Spleen (tissue), 11 donors: ENCODE measurements at regions not wholly inside any gene's neighbourhood (a gene's known extent, or its start where the extent isn't known, plus 50 kb on each side); places are given as distances from the start of the nearest gene placed in this dataset.

ENCODE experiments used
- DNase-seq: peaks from one replicate; pipeline ENCODE4 v3.0.0-alpha.2; 2020
- H3K27ac ChIP-seq, 8 donors: fragments of 200-600 bp; sonication (generic) in 7 of 8; 1 replicate in 4 of 8; 2 replicates in 4 of 8; pipeline versions ENCODE4 v1.5.0 to v1.8.0; 2016 to 2021; ENCODE audit warnings: inconsistent platforms in 4 of 8, mild to moderate bottlenecking in 4 of 8, moderate library complexity in 1 of 8
- H3K27me3 ChIP-seq, 7 donors: fragments of 200-600 bp; sonication (generic) in 6 of 7; replicated peaks in 1 of 7; 1 replicate in 4 of 7; 2 replicates in 3 of 7; pipeline versions ENCODE4 v1.5.0 to v1.8.0; 2016 to 2021; ENCODE audit warnings: inconsistent platforms in 3 of 7, mild to moderate bottlenecking in 1 of 7
- H3K36me3 ChIP-seq, 6 donors: fragments of 200-600 bp; sonication (generic) in 5 of 6; 1 replicate in 4 of 6; 2 replicates in 2 of 6; pipeline versions ENCODE4 v1.5.0 to v1.8.0; 2016 to 2021; ENCODE audit warnings: inconsistent platforms in 2 of 6
- H3K4me1 ChIP-seq, 6 donors: fragments of 200-600 bp; sonication (generic) in 5 of 6; 1 replicate in 3 of 6; 2 replicates in 3 of 6; pipeline versions ENCODE4 v1.5.0 to v1.8.0; 2016 to 2021; ENCODE audit warnings: inconsistent platforms in 3 of 6
- H3K4me3 ChIP-seq, 8 donors: fragments of 200-600 bp; sonication (generic) in 7 of 8; 1 replicate in 4 of 8; 2 replicates in 4 of 8; pipeline versions ENCODE4 v1.5.0 to v1.8.0; 2016 to 2021; ENCODE audit warnings: inconsistent platforms in 4 of 8, mild to moderate bottlenecking in 4 of 8, moderate library complexity in 2 of 8
- H3K9me3 ChIP-seq, 8 donors: fragments of 200-600 bp; sonication (generic) in 7 of 8; 1 replicate in 4 of 8; 2 replicates in 4 of 8; pipeline versions ENCODE4 v1.5.0 to v1.8.0; 2016 to 2021; ENCODE audit warnings: inconsistent platforms in 4 of 8
- POLR2A ChIP-seq, 3 donors: fragments of 450-650 bp; IDR thresholded peaks; one replicate each; pipeline ENCODE4 v1.5.1; 2017; ENCODE audit warnings: antibody characterized with exemption in 3 of 3, mild to moderate bottlenecking in 1 of 3
- POLR2AphosphoS5 ChIP-seq, 3 donors: sonication (generic); formaldehyde crosslinking; IDR thresholded peaks; one replicate each; pipeline ENCODE4 v1.5.1; 2017; ENCODE audit warnings: antibody characterized with exemption in 3 of 3
- WGBS, 5 donors: extraction: QIAGEN DNeasy Blood & Tissue Kit in 3 of 5; methylation state at CpG; one replicate each; pipeline versions ENCODE4 v1.1.5 to v1.1.7; 2013 to 2018; 5-methylcytosine and 5-hydroxymethylcytosine counted together
- intact Hi-C: fragments of 100-400 bp; cut with DNase I; formaldehyde crosslinking; loops from one replicate; pipeline ENCODE4 v1.15.0; 2023; ENCODE audit warnings: low total_unique reads
- TF ChIP-seq, protein P1 (sequence below), 11 experiments: fragments of 200-600 bp in 7 of 11; fragments of 450-650 bp in 4 of 11; sonication (generic) in 4 of 11; IDR thresholded peaks in 8 of 11; conservative IDR thresholded peaks in 3 of 11; 1 replicate in 7 of 11; 2 replicates in 4 of 11; pipeline versions ENCODE4 v1.4.0 to v1.8.0; 2016 to 2021; ENCODE audit warnings: antibody characterized with exemption in 11 of 11, inconsistent platforms in 4 of 11, mild to moderate bottlenecking in 1 of 11
- donor health status: healthy with polysubstance abuse.
- donor health status: DM: no; HTN: no; CAD: no; lungs with moderate emphysema.
- donor health status: DM: no; HTN: no; CAD: no.
- donor health status: Bipolar disorder and iron deficiency.
- donor health status: healthy.
- donor health status: DM: no; HTN: no; CAD: no.
- donor health status: DM: yes; HTN: yes; CAD: no.

DNA sequence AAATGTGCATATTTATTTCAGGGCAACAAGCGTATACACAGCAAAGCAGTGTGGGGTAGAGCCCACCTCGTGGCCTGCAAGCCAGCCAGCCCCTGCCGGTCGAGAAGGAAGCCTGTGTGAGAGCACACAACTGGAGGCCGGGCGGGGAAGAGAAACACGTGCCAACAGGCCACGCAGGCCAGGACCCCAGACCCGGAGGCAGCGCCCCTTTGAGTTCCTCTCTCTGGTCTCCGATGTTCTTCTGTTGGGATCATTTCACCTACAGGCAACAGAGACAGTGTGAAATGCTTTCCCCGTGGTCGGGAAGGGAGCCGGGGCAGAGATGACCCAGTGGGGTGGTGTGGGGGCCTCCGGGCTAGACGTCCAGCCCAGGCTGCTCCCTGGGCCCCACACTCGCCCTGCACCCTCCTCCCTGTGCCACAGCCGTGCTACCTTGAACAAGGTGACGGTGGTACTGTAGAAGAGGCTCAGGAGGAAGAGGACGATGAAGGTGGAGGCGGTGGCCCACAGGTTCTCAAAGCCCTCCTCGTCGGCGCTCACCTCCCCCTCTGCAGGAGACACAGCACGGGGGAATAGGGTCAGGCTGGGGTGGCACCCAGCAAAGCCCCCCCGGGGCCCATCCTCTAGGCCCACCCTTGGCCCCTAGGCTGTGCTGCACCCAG is 325.5 kb downstream of the TMEM121 start:
- DNase-seq: peak; percentile 75
- Histone ChIP-seq H3K4me3 (no peak overlapping the region), H3K4me1 (peaks cover 0 to 30% (median 14%) of the 10 kb centered on the region in 6 donors), H3K36me3 (peaks cover 0 to 60% (median 9%) of the 10 kb centered on the region in 6 donors), H3K27me3 (no peaks in the 10 kb centered on the region), H3K9me3 (no peaks in the 10 kb centered on the region), H3K27ac (peak overlapping the region in 2 of 8 donors; percentile 49 to 93)
- peak; percentile 56 to 70 (median 63) for TF ChIP-seq POLR2AphosphoS5 (IDR thresholded peaks at IDR 0.05)
- TF ChIP-seq POLR2A (IDR thresholded peaks at IDR 0.05): no peak
- intact Hi-C loops: no loop called here
- WGBS, 5 donors: 85 to 87% (median 86%) methylated on average over 17 to 26 of the region's 26 CpGs

DNA sequence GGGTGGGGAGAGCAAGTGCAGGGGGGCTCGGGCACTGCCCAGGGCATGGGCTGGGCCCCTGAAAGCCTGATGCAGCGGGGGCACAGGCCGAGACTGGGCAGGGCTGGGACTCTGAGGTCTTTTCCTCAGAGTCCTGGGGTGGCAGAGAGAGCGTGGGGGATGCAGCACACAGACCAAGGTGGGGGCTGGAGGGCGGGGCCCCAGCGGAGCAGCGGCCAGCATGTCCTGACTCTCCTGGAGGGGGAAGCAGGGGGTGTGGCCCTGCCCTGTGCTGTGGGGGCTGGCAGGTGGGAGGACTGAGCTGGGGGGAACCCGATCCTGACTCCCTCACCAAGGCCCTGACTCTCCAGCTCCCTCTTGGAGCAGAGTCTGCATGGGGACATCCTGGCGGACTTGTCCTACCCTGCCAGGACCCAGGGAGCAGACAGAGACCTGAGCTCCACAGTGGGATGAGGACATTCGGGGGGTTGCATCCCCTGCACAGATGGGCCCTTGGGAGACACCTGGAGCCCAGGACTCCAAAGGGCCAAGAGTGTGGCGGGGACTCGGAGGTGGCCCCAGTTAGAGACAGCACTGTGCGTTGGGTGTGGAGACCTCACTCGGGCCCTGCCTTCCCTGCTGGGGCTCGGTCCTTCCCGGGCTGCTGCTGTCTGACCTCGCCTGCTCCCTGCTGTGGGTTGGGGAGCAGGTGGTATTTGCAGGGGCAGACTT is 326.1 kb downstream of the TMEM121 start:
- WGBS, 5 donors: 75 to 87% (median 82%) methylated on average over 9 to 17 of the region's 17 CpGs
- Histone ChIP-seq H3K36me3 (peaks cover 0 to 58% (median 9%) of the 10 kb centered on the region in 6 donors), H3K4me1 (peaks cover 0 to 30% (median 14%) of the 10 kb centered on the region in 6 donors), H3K4me3 (no peak overlapping the region), H3K9me3 (no peaks in the 10 kb centered on the region), H3K27me3 (no peaks in the 10 kb centered on the region), H3K27ac (peak overlapping the region in 3 of 8 donors; percentile 32 to 93 (median 49))
- intact Hi-C loops: no loop called here
- TF ChIP-seq POLR2A (IDR thresholded peaks at IDR 0.05): no peak
- TF ChIP-seq POLR2AphosphoS5 (IDR thresholded peaks at IDR 0.05): peak in 2 of 3 donors; percentile 21 to 50
- DNase-seq: peak; percentile 83

DNA sequence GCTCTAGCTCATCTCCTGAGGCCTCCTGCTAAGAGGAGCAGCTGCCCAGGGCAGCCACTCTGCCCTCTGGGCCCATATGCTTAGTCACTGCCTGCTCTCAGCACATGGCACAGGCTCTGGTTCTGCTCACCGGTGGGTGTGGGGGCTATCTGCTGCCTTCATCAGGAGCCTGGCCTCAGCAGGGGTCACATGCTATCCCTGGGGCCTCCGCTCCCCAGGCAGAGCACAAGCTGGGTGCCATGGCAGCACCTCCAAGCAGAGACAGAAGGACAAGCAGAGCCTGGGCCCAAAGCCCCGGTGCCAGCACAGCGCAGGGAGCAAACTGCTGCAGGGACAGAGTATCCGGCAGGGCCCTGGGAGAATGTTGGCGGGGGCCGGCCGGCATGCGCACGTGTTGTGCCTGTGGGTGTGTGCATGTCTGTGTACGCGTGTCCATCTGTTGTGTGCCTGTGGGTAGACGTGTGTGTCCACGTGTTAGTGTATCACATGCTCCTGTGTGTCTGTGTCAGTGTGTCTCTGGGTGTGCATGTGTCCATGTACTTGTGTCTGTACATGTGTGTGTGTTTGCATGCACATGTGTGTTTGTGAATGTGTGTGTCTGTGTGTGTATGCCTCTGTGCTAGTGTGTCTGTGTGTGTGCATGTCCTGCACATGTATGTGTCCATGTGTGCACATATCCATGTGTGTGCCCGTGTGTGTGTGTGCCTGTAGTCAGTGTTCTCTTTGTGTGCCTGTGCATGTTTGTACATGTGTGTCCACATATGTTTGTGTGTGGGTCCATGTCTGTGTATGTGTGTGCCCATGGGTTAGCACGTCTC is 326.9 kb downstream of the TMEM121 start:
- peak; percentile 81 for DNase-seq
- Histone ChIP-seq H3K4me1 (peaks cover 0 to 30% (median 14%) of the 10 kb centered on the region in 6 donors), H3K9me3 (no peaks in the 10 kb centered on the region), H3K27ac (peak overlapping the region in 3 of 8 donors; percentile 32 to 93 (median 49)), H3K36me3 (peaks cover 0 to 58% (median 9%) of the 10 kb centered on the region in 6 donors), H3K4me3 (no peak overlapping the region), H3K27me3 (no peaks in the 10 kb centered on the region)
- 74 to 89% (median 88%) methylated on average over 9 to 16 of the region's 16 CpGs for WGBS, 5 donors
- TF ChIP-seq, protein P1, sequence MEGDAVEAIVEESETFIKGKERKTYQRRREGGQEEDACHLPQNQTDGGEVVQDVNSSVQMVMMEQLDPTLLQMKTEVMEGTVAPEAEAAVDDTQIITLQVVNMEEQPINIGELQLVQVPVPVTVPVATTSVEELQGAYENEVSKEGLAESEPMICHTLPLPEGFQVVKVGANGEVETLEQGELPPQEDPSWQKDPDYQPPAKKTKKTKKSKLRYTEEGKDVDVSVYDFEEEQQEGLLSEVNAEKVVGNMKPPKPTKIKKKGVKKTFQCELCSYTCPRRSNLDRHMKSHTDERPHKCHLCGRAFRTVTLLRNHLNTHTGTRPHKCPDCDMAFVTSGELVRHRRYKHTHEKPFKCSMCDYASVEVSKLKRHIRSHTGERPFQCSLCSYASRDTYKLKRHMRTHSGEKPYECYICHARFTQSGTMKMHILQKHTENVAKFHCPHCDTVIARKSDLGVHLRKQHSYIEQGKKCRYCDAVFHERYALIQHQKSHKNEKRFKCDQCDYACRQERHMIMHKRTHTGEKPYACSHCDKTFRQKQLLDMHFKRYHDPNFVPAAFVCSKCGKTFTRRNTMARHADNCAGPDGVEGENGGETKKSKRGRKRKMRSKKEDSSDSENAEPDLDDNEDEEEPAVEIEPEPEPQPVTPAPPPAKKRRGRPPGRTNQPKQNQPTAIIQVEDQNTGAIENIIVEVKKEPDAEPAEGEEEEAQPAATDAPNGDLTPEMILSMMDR (IDR thresholded peaks at IDR 0.05 in 8 of 11, conservative IDR thresholded peaks at IDR 0.05 in 3 of 11): no peak
- peak; percentile 31 to 95 (median 92) for TF ChIP-seq POLR2AphosphoS5 (IDR thresholded peaks at IDR 0.05)
- intact Hi-C loops: no loop called here

DNA sequence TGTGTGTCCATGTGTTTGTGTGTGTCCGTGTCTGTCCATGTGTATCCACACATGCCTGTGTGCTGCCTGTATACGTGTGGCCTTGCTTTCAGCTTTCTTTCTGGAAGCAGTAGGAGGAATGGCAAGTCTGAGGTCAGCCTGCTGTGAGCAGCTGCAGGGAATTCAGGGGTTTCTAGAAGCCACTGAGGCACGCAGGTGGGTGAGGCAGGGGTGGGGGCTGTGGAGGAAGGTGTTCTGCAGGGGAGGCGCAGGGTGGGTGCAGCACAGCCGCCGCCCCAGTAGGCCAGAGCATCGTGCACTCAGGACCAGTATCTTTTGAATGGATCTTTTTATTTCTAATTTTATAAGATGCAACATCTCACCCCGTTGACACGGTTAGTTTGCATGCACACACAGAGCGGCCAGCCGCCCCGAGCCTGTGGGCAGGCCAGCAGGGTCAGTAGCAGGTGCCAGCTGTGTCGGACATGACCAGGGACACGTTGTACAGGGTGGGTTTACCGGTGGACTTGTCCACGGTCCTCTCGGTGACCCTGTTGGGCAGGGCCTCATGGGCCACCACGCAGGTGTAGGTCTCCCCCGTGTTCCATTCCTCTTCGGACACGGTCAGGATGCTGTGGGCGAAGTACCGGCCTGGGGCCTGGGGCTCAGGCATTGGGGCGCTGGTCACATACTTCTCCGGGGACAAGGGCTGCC is 327.7 kb downstream of the TMEM121 start:
- Histone ChIP-seq H3K4me3 (peak overlapping the region in 1 of 8 donors; percentile 83), H3K27ac (peak overlapping the region in 3 of 8 donors; percentile 29 to 93 (median 78)), H3K4me1 (peaks cover 0 to 30% (median 14%) of the 10 kb centered on the region in 6 donors), H3K36me3 (peaks cover 0 to 58% (median 9%) of the 10 kb centered on the region in 6 donors), H3K9me3 (no peaks in the 10 kb centered on the region), H3K27me3 (no peaks in the 10 kb centered on the region)
- WGBS, 5 donors: 83 to 90% (median 87%) methylated on average over 14 to 25 of the region's 25 CpGs
- peak; percentile 77 for DNase-seq
- intact Hi-C loops: no loop called here
- TF ChIP-seq POLR2AphosphoS5 (IDR thresholded peaks at IDR 0.05) (peak; percentile 55 to 87 (median 78)), POLR2A (IDR thresholded peaks at IDR 0.05) (no peak)
